Stimulated activated effector memory CD8-positive, alpha-beta T cell treated with anti-CD3 and anti-CD28 coated beads, Interleukin-12 subunit alpha, Interleukin-12 subunit beta, amount 100 ng/mL, for 72 hours (primary cell): ENCODE measurements at regions not wholly inside any gene's neighbourhood (a gene's known extent, or its start where the extent isn't known, plus 50 kb on each side); places are given as distances from the start of the nearest gene placed in this dataset.
"Not testable (repeated sequence)": the region's sequence is repeated elsewhere in the genome, so short reads cannot be mapped to it uniquely, and the experiment has no call there.

Experiments
- ATAC-seq: fragments of 150-1000 bp; cut with Tn5 transposase; 2 replicates; pipeline ENCODE4 v1.10.0; 2021
- DNase-seq, 2 donors: peaks; one replicate each; pipeline ENCODE4 v3.0.0; 2021 to 2022; ENCODE audit warnings: low spot score in 2 of 2
- H3K27ac Mint-ChIP-seq: one replicate; pipeline ENCODE4 v1.8.0; 2022; ENCODE audit warnings: mild to moderate bottlenecking, mixed read lengths
- H3K36me3 Mint-ChIP-seq: one replicate; pipeline ENCODE4 v1.8.0; 2022; ENCODE audit warnings: mild to moderate bottlenecking, mixed read lengths
- H3K4me1 Mint-ChIP-seq: one replicate; pipeline ENCODE4 v1.8.0; 2022; ENCODE audit warnings: mixed read lengths
- H3K4me3 Mint-ChIP-seq: one replicate; pipeline ENCODE4 v1.8.0; 2022; ENCODE audit warnings: mild to moderate bottlenecking, mixed read lengths
- H3K9me3 Mint-ChIP-seq: one replicate; pipeline ENCODE4 v1.8.0; 2022; ENCODE audit warnings: mixed read lengths

DNA sequence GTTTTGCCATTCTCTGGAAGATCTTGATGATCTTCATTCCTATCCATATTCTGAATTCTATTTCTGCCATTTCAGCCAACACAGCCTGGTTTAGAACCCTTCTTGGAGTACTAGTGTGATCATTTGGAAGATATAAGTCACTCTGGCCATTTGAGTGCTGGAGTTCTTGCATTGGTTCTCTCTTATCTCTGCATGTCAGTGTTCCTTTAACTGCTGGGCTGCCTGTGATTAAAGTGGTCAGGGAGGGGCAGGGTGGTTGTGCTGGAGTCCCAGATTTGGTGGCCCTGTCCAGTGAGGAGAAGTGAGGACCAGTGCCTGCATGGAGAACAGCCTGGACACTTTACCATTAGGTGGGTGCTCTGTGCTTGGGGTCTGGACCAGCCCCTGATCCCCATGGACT is 173.0 kb downstream of the SOD2 start:
- Mint-ChIP-seq H3K36me3 (no peaks in the 10 kb centered on the region), H3K4me1 (no peaks in the 10 kb centered on the region), H3K27ac (no peak overlapping the region), H3K9me3 (peaks cover 2% of the 10 kb centered on the region), H3K4me3 (no peak overlapping the region)
- no peak for DNase-seq
- no peak for ATAC-seq

DNA sequence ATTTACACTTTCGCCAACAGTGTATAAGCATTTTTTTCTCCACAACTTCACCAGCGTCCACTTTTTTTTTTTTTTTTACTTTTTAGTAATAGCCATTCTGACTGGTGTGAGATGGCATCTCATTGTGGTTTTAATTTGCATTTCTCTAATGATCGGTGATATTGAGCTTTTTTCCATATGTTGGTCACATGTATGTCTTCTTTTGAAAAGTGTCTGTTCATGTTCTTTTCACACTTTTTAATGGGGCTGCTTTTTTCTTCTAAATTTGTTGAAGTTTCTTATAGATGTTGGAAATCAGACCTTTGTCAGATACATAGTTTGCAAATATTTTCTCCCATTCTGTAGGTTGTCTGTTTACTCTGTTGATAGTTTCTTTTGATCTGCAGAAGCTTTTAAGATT is 177.2 kb downstream of the SOD2 start:
- H3K27ac Mint-ChIP-seq, H3K9me3 Mint-ChIP-seq, H3K36me3 Mint-ChIP-seq, H3K4me1 Mint-ChIP-seq, ATAC-seq, DNase-seq, H3K4me3 Mint-ChIP-seq: not testable (repeated sequence)

DNA sequence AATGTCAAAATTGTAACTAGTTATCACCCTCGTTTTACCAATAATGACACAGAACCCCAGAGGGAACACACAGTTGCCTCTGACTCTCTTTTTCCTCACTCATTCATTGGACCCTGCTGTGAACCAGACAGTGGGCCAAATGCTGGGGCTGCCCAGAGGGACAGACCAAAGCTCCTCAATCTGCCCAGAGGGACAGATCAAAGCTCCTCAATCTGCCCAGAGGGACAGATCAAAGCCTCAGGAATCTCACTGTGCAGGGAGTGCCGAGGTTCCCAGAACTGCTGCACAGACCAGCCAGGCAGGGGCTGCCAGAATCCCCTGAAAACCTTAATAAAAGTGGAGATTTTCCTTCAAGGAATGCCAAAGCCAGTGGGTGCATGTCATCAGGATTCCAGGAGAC is 179.1 kb downstream of the SOD2 start:
- Mint-ChIP-seq H3K4me1 (no peaks in the 10 kb centered on the region), H3K9me3 (peaks cover 2% of the 10 kb centered on the region), H3K4me3 (no peak overlapping the region), H3K36me3 (no peaks in the 10 kb centered on the region), H3K27ac (no peak overlapping the region)
- ATAC-seq: no peak
- DNase-seq: no peak

DNA sequence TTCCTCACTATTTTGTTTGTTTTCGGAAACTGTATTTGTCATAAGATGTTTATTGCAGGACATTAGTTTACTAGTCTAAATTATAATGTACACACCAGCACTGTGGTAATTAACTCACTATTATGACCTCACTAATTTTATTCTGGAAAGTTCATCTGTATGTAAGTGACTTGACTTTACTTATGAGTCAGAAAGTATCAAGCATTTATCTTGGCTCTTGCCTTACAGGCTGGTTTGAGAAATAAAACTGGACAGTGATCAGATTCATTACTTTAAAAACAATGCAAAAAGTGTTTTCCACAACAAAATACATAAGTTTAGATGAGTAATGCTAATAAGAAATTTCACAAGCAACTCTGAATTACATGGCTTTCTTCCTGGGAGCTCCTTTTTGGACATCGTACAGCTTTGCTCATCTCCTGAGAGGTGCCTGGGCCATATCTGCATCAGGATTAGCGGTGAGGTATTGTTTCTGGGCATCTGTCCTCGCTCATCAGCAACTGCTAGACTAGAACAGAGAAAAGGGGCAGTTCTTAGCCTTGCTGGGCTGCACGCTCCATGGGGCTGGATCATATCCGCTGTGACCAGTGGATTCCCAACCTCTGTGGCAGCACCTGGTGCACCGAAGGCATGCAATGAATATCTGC is 179.8 kb downstream of the SOD2 start:
- Mint-ChIP-seq H3K4me3 (no peak overlapping the region), H3K9me3 (peaks cover 2% of the 10 kb centered on the region), H3K36me3 (no peaks in the 10 kb centered on the region), H3K27ac (no peak overlapping the region), H3K4me1 (no peaks in the 10 kb centered on the region)
- DNase-seq (no peak), ATAC-seq (no peak)

DNA sequence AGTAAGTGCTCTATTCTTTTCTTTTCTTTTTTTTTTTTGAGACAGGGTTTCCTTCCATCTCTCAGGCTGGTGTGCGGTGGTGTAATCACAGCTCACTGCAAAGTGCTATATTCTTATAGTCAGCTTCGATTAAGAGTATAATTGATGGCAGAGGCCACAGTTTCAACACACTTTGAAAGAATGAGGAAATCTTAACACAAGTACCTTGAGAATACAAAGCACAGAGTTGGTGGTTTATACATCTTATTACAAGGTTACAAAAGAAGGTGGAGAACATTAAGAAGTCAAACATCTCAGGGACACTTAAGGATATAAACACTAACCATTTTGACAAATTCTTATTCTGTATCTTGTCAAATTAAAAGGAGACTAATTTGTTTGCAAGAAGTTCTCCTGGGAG is 180.5 kb downstream of the SOD2 start:
- H3K9me3 Mint-ChIP-seq: no peaks in the 10 kb centered on the region

DNA sequence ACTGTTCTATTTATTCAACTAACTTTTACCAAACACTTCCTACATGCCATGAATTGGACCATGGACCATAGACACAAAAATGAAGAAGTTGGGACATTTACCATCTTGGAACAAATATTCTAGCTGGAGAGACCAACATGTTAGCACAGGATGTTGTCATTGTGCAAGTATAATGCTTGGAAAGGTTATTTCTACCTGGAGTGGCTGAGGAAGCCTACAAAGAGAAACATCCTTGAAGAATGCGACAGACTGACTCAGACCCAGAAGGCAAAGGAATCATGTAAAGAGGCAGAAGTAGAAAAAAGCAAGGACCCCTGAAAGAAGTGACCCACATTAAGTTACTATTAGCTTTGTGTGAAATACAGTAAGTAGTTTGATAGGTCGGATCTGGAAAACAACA is 180.9 kb downstream of the SOD2 start:
- H3K9me3 Mint-ChIP-seq: no peaks in the 10 kb centered on the region
- no peaks in the 10 kb centered on the region for H3K4me1 Mint-ChIP-seq
- no peak for ATAC-seq
- no peak overlapping the region for H3K4me3 Mint-ChIP-seq
- H3K27ac Mint-ChIP-seq: no peak overlapping the region
- no peaks in the 10 kb centered on the region for H3K36me3 Mint-ChIP-seq
- DNase-seq: no peak

More for the DNA sequence above, 180.5 kb downstream of the SOD2 start:
- Mint-ChIP-seq H3K4me3 (no peak overlapping the region), H3K4me1 (no peaks in the 10 kb centered on the region), H3K27ac (no peak overlapping the region), H3K36me3 (no peaks in the 10 kb centered on the region)
- ATAC-seq (no peak), DNase-seq (no peak)

DNA sequence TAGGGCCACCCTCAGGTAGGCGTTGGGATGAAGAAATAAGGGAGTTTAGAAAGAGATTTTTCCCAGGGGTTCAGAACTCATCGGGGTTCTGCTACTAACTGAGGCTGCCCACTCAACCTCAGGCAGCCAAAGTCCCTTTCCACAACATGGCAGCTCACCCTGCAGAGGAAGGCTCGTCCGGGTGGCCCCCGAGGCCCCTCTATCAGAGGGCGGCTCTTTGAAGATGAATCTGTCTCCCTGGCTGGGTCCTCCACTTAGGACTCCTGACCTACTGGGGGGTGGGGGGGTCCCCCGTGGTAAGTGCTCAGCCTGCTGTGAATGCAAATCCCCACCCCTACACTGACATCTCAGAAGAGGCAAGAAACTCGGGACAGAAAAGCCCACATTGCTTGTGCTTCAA is 182.9 kb downstream of the SOD2 start:
- Mint-ChIP-seq H3K4me1 (no peaks in the 10 kb centered on the region), H3K4me3 (no peak overlapping the region), H3K9me3 (no peaks in the 10 kb centered on the region), H3K36me3 (no peaks in the 10 kb centered on the region), H3K27ac (no peak overlapping the region)
- ATAC-seq: no peak
- no peak for DNase-seq

DNA sequence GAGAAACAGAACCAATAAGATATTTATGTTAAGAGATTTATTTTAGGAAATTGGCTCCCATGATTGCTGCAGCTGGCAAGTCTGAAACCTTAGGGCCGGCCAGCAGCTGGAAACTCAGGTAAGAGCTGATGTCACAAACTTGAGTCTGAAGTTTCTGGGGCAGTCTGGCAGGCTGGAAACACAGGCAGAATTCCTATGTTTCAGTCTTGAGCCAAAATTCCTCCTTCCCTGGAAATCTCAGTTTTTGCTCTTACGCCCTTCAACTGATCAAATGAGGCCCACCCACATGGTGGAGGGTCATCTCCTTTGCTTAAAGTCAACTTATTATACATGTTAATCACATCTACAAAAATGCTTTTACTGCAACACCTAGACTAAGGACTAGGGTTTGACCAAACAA is 184.1 kb downstream of the SOD2 start:
- Mint-ChIP-seq H3K9me3 (no peaks in the 10 kb centered on the region), H3K36me3 (no peaks in the 10 kb centered on the region), H3K4me3 (no peak overlapping the region), H3K27ac (no peak overlapping the region), H3K4me1 (no peaks in the 10 kb centered on the region)
- no peak for DNase-seq
- no peak for ATAC-seq

DNA sequence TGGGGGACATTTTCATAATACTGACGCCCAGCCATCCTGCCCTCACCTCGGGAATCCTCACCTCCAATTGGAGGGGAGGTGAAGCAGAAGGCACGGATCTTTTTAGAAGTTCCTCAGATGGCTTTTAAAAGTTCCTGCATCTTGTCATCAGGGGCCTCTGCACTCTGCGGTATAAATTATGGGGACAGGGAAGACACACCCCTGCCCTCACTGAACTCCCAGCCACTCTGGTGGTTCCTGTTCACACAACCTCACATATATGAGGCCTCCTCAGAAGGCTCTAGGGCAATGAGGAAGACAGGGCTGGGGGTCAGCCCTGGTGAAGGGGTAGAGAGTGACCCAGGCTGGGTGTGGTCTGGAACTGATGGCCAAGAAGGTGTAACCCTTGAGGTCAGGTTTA is 187.0 kb downstream of the SOD2 start:
- Mint-ChIP-seq H3K4me1 (no peaks in the 10 kb centered on the region), H3K9me3 (no peaks in the 10 kb centered on the region), H3K27ac (no peak overlapping the region), H3K4me3 (no peak overlapping the region), H3K36me3 (no peaks in the 10 kb centered on the region)
- ATAC-seq (peak; percentile 25), DNase-seq (no peak)

DNA sequence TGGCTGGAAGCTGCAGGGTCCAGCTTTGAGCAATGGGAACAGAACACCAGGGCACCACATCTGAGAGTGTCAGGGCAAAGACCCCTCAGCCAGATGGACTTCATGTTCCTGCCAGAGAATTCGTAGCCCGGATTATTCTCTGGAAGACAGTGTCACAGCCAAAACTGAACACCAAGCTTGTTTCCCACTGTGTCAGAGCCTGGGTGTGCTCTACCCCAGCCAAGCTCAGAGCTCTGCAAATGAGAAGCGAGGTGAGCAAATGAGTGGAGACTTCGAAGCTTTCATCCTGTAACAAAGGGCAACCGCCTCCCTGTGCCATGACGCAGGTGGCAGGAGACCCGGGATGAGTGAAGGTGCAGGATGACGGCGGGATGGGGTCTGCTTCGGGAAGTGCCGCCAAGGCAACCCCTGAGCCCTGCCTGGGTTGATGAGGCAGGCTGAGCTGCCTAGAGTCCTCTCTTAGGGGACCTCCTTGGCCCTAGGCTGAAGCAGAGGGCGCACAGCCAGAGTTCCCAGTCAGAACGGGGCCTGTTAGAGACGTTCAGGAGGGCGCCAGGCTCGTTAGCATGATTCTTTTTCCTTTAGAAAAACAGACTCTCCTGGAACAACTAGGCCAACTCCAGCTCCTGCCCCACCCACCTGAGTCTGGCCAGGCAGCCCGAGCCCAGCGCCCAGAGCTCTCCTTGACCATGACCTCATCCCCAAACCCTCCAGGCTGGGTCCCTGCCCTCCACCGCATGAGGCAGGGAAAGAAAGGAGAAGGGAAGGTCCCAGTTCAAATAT is 187.7 kb downstream of the SOD2 start:
- ATAC-seq (peak; percentile 20), DNase-seq (no peak)
- Mint-ChIP-seq H3K9me3 (no peaks in the 10 kb centered on the region), H3K36me3 (no peaks in the 10 kb centered on the region), H3K4me1 (no peaks in the 10 kb centered on the region), H3K27ac (no peak overlapping the region), H3K4me3 (no peak overlapping the region)

DNA sequence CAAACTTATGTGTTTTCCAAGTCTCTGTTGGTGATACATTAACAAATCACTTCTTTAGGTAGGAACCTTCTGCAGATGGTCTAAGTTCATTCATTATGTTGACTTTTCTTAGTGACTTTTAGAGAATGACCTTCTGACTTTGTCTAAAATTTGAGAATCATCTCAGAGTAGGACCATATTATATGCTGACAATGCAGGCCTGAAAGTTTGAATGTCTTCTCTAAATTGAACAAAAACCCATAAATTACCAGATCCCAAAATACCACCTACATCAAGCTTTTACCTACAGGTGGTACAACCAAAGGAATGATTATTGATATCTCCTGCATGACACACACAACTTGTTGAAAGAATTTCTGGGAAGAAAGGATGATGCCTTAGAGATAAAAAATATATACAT is 191.5 kb downstream of the SOD2 start:
- no peak overlapping the region for H3K4me3 Mint-ChIP-seq
- no peaks in the 10 kb centered on the region for H3K4me1 Mint-ChIP-seq
- no peak for ATAC-seq
- H3K27ac Mint-ChIP-seq: no peak overlapping the region
- H3K9me3 Mint-ChIP-seq: peaks cover 6% of the 10 kb centered on the region
- no peaks in the 10 kb centered on the region for H3K36me3 Mint-ChIP-seq
- no peak for DNase-seq

DNA sequence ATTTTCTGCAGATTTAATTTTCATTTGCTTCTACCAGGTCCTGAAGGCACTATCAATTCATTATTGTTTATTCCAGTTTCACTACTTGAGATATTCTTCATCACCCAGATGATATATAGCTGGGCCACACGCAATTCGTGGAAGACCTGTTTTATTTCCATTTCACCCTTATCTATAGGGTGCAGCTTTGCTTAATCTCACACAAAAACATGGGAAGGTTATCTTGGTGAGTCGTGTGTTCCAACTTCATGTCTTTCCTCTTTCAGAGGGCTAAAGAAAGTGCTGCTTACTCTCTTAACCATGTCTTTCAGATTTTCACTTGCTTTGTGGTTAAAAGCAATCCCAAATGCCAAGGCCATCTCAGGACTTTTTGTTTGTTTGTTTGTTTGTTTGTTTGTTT is 194.0 kb downstream of the SOD2 start:
- Mint-ChIP-seq H3K4me3 (no peak overlapping the region), H3K4me1 (no peaks in the 10 kb centered on the region), H3K36me3 (no peaks in the 10 kb centered on the region), H3K27ac (no peak overlapping the region), H3K9me3 (peaks cover 6% of the 10 kb centered on the region)
- ATAC-seq (no peak), DNase-seq (no peak)

DNA sequence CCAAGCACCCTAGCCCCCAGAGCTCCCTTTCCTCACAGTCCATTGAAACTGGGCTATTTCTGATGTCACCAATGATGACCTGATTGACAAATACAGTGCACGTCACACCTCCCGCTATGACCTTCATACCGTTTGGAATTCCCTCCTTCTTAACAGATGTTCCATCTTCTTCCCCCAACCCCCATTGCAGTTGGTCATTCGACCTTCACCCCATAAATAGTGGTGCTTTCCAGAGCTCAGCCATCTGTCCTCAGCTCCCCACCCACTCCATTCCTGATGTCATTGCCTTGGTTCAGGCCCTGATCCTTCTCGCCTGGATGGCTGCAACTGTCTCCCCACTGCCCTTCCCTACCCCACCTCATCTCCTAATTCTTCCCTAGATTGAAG is 198.5 kb downstream of the SOD2 start:
- Mint-ChIP-seq H3K36me3 (no peaks in the 10 kb centered on the region), H3K27ac (no peak overlapping the region), H3K4me1 (no peaks in the 10 kb centered on the region), H3K9me3 (peaks cover 6% of the 10 kb centered on the region), H3K4me3 (no peak overlapping the region)
- DNase-seq: no peak
- ATAC-seq: no peak

DNA sequence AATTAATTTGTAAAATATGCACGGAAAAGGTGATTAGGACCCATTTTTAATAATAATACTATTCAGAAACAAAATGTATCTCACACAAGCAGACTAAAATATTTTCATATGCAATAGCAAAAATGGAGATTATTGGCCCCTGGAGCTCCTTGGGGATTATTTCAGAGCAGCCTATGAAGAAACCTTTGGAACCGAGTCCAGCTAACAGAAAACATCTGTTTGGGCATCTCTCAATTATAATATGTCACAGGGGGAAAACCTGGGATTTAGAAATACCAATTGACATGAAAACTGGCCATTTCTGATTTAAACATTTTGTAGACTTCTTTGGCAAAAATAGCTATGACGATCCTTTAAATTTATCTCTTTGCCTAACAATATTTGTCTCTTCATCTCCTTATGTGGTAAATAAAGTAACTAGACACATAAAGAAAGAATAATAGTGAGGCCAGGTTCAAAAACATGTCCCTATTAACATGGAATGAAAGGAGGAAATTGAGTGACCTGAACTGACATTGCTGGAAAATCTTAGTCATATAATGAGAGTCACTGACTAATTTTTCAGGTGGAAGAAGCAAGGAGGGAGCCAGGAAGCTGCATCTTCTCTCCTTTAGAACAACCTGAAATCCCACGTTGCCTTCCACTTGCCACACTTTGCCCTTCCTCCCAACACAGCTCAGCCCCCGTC is 199.0 kb downstream of the SOD2 start:
- ATAC-seq (no peak), DNase-seq (no peak)
- Mint-ChIP-seq H3K4me3 (no peak overlapping the region), H3K4me1 (no peaks in the 10 kb centered on the region), H3K27ac (no peak overlapping the region), H3K9me3 (peaks cover 6% of the 10 kb centered on the region), H3K36me3 (no peaks in the 10 kb centered on the region)

DNA sequence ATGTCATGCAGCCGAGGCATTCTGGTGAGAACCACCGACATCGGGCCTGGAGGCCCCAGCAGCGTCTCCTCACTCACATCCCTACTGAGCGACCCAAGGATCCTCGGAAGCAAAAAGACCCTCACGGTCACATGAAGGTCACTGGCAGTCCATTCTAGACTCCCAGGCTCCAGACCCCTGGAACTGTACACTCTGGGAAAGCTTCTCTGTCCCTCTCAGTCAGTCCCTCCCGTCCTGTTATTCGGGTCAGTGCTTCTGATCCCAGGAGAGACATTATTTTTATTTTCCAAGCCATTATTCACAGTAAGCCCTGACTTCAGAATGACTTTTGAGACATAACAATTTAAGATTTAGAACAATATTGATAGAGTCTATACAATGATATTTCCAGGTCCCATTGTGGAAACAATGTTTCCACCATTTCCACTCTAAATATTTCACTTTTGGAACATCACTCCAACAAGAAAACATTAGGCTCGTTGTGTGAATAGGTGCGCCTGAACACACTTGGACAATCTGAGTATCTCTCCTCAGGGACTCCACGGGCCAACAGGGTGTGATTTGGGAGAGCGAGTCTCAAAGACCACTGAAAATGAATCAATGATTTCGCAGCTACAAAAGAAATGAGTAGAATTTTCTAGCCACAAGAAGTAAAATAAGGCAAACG is 199.7 kb downstream of the SOD2 start:
- no peak for DNase-seq
- Mint-ChIP-seq H3K4me1 (no peaks in the 10 kb centered on the region), H3K36me3 (no peaks in the 10 kb centered on the region), H3K4me3 (no peak overlapping the region), H3K27ac (no peak overlapping the region), H3K9me3 (peaks cover 2% of the 10 kb centered on the region)
- ATAC-seq: peak; percentile 20
